Stimulated activated CD4-positive, alpha-beta T cell treated with anti-CD3 and anti-CD28 coated beads, Interleukin-4, amount 100 ng/mL, for 24 hours (primary cell): ENCODE measurements at regions not wholly inside any gene's neighbourhood (a gene's known extent, or its start where the extent isn't known, plus 50 kb on each side); places are given as distances from the start of the nearest gene placed in this dataset.

Experiments
- DNase-seq: peaks from one replicate; pipeline ENCODE4 v3.0.0-alpha.2; 2020

GRCh38 chr5:68766952-68767464, 326.8 kb upstream of the SLC30A5 start:
- DNase-seq = no peak

DNA sequence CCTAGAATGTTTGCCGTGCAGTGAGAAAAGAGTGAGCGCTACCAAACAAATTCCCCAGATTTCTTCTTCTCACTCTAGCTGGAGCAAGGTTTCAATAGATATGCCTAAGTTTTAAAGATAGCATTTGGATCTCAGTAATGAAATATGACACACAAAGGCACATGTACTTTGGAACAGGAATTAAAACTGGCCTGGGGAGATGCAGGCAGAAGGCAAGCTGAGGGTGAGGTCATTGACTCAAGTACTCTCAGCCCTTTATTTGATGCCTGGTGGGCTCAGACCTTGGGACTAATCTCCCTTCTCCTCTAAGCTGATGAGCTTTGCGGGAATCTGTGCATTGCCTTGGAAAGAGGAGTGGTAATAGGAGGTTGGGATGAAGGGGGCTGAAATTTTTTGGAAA, 323.3 kb upstream of the SLC30A5 start:
- no peak for DNase-seq

DNA sequence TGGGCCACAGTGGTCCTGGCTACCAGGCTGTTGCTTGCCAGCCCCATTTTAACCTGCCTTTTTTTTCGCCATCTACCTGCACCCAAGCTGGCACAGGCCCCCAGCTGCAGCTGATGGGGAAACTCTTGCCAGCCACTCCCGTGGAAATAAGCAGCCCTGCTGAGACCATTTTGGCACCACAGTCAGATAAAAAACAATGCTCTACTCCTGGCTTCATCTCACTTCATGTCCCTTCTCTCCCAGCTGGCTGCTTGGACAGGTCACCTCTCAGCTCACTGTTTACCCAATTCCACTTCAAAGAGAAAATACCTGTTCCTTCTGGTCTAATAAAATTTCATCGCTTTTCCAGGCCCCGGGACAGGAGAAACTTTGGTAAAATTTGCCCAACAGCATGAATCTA, 322.6 kb upstream of the SLC30A5 start:
- DNase-seq = no peak

- DNase-seq = no peak
Measured at GRCh38 chr5:68771732-68772131, 322.1 kb upstream of the SLC30A5 start.

GRCh38 chr5:68776381-68776780, 317.4 kb upstream of the SLC30A5 start:
- no peak for DNase-seq

GRCh38 chr5:68777135-68777534, 316.7 kb upstream of the SLC30A5 start:
- DNase-seq = no peak

- DNase-seq = no peak
Measured at GRCh38 chr5:68778484-68778883, 315.3 kb upstream of the SLC30A5 start.

DNA sequence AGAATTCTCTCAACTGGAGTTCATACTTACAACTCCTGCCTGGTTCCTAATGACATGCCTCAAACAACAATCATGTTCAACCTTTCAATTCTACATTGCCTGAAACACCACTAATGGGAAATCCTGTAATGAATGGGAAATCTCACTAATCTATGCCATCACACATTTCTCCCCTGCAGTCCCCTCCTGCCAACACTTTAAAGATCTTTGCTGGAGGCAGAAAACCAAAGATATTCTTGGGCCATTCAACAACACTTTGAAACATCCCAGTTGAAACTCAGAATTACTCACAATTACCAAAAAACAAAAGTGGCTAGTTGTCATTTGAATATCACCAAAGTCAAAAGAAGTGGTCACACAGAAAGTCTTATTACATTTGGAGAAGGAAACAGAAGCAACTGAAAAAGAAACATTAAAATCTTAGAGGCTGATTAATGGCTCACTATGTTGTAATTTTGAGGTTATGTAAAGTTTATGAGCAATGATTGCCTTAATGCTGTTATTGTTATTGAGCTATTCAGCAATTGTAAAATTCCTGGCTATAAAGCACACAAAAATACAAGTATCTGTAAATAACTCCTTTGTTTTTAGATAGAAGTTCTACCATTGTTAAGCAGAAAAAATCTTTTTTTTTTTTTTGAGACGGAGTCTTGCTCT, 313.4 kb upstream of the SLC30A5 start:
- DNase-seq = no peak

DNA sequence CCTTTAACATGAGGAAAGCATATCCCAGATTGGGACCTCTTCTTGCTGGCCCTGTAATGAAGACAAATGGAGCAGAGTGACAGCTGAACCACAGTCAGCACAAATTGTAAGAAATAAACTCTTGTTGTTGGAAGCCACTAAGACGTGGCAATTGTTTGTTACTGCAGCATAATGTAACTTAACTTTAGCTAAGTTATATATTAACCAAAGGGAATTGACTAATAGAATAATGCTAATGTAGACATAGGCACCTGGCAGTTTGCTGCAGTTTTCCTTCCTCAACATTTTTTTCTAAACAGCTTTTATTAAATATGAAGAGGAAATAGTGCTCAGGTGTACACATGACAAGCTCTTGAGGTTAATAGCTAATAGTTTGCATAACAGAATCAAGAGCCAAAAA, 300.7 kb upstream of the SLC30A5 start:
- no peak for DNase-seq

DNA sequence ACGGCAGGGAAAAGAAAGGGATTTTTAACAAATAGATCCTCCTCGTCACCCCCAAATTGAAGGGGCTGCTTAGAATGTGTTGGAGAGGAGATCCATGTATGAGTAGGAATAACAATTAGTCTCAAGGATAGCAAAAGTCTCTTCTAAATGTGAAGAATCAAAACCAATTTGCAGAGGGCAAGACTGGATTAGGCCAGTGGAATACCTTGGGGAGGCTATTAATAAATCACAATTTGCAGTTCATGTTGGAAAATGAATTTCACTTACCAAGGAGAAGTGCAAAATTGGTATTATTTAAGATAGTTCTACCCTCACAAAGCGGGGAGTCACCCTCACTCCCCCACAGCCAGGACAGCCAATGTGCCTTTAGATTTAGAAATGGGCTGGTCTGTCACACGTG, 299.8 kb upstream of the SLC30A5 start:
- no peak for DNase-seq

DNA sequence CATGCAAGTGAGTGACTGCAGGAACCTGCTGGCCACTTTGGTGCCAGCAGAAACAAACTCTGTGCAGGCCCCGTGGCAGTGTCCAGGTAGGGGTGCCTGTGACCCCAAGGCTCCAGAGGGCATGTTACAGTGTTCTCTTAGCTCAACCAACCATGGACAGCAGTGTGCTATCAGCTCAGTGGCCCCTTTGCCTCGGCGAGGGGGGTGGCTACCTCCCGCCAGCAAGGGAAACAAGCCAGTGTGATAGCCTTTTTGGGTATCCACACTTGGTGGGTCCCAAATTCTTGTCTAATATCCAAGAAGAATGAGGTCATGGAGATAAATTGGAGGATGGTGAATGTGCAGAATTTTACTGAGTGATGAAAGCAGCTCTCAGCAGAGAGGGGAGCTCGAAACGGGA, 298.6 kb upstream of the SLC30A5 start:
- DNase-seq = no peak

DNA sequence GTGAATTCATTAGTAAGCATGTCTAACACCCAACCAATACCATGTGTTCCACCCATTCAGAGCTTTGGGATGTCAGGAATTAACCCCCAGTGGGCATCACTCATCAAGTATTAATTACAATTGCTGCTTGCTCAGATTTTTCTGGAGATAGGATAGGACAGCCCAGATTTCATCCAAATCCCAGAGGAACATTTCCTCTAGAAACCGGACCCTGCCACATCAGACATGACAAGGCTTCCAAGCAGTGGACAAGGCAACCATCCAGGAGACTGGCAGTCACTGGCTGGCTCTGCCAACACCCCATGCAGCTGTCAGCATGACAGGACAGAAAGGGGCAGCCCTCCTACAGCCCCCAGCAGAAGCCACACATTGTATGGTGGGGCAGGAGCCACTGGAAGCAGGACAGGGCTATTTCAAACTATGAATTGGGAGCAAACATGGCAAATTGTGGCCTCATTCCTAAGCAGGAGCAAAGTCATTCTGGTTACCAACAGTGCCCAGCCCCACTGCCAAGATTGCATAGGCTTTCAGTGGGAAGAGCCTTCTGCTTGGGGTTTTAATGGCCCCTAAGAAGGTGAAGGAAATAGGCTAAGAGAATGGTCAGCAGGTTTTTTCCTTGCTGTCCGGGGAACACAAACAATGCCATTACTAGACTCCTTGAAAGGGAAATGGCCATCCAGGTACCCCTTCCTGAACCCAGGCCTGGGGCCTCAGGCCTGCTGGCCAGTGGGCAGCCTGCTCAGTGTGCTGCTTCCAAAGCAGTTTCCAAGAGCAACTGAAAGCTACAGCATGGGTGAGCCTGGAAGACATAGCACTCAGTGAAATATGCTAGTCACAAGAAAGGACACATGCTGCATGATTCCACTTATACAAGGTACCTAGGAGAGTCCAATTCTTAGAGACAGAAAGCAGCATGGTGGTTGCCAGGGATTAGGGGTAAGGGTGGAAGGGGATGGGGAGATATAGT, 294.7 kb upstream of the SLC30A5 start:
- no peak for DNase-seq

DNA sequence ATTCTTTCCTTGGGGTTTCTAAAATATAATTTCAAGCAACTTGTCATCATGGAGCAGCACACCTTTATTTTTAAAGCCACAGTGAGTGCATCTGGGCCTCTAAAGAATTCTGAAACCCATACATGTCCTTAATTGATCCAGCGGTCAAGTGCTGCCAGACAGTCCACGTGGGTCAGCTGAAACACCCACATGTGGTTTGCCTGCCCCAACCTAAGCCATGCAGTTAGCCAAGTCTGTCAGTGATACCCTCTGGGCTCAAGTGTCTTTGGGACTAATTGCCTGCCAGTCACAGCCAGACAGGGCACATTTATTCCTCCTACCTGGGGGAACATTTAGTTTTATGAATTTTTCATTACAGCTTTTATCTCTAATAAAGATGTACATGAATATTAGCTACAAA, 291.4 kb upstream of the SLC30A5 start:
- DNase-seq = no peak

DNA sequence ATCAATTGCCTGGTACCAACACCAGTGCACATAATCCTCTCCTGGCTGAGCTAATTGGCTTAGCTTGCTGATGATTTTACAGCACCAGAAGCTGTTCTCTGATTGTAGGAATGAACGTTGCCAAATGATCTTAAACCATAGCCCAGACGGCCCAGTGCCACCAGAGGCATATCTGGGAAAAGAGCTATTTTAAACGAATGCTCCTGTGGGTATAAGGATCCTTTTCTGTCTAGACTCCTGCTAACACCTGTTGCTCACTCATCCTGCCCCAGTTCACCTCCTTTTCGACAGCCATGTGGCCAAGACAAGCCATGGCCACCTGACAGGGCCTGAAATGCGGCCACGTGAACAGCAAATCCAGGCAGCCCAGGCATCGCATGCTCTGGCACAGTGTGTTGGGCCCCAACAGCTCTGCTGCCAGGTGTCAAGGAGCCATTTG, 289.9 kb upstream of the SLC30A5 start:
- no peak for DNase-seq

DNA sequence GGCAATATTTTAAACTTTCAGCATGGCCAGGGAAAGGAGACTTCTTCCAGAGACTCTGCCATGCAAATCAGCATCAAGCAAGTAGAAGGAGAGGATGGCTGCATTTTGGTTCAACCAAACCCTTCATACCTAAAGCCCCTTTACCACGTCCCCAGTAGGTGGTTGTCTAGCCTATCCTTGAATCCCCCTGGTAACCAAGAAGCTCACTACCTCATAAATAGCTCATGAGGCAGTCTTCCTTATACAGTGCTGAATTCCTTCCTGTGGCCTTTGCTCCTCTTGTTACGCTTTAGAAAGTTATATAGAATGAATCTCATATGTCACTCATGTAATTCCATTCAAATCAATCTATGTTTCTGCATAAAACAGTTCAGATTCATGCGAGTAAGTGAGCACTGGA, 289.5 kb upstream of the SLC30A5 start:
- no peak for DNase-seq

GRCh38 chr5:68805444-68805843, 288.4 kb upstream of the SLC30A5 start:
- DNase-seq = no peak

GRCh38 chr5:68817632-68818031, 276.2 kb upstream of the SLC30A5 start:
- no peak for DNase-seq

DNA sequence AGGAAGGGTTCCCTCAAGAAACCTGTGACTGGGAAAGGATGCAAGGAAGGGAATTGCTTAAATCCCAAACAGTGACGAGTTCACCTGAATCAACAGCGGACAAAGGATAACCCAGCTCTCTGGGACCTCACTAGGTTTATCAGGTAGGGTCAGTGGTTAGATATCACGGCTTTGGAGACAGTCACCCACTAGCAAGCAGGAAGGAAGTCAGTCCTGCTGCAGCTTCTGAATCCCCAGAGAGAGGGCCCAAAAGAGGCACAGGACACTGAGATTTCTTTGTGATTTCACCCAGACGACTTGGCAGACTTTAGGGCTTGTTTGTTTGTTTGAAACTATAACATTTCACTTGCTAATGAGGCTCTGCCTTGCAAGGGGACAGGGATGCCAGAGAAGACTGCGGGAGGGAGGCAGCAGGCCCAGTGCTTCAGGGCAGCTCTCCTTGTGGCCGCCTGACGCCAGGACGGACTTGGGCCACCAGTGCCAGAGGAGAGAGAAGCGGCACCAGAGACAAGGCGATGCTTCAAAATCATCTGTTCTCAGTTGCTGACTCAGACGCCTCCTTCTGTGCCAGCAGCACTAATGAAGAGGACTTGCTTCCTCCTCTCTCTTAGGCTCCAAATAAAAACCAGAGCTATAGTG, 275.6 kb upstream of the SLC30A5 start:
- no peak for DNase-seq

GRCh38 chr5:68818870-68819269, 274.9 kb upstream of the SLC30A5 start:
- no peak for DNase-seq

DNA sequence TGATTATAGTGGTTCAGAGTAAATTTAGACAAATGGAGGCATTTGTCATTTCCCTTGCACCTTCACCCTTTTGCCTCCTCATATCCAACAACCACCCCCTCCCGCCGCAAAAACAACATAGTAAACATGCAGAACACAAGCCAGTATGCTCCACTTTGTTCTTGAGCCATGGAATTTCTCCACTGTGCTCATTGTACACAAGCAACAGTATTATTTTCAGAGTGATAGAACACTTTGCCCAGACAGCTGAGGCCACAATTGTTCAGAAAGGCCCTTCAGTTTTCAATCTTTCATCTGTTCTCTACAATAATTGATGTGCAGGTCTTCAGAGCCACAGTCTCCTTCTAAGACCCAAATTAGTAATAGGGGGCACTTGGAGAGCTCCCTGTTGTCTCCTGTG, 272.8 kb upstream of the SLC30A5 start:
- DNase-seq = no peak

DNA sequence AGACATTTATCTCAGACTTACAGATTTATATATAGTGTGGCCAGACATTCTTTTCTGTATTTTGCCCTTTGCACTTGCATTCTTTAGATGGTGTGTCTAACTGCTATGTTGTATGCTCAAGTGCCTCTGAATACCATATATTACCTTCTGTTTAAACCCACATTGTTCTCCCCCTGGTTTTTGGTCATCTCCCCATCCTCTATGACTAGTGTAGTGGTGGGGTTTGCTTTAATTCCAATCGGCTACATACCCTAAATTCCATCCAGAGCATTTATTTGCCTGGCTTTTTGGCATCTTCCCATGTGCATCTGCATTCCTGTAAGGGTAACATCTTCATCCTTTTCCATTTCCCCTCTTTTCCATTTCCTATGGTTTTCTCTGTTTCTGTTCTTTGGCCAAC, 271.0 kb upstream of the SLC30A5 start:
- DNase-seq = no peak

DNA sequence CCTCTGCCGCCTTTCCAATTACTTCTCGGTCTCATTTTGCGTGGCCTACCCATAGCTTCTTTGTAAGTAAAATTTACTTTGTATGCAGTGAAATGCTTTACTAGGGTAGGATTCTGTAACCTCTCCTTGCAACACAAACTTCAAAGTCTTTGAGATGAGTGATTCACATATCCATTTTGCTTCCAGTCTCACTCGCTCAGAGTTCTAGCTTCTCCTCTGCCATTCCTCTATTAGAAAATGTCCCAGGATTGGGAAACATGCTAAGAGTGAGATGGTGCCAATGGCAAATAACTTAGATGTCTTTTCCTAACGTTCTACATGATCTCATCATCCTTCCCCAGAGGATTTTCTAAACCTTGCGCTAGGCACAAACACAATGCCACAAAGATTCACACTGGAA, 270.5 kb upstream of the SLC30A5 start:
- DNase-seq = no peak

DNA sequence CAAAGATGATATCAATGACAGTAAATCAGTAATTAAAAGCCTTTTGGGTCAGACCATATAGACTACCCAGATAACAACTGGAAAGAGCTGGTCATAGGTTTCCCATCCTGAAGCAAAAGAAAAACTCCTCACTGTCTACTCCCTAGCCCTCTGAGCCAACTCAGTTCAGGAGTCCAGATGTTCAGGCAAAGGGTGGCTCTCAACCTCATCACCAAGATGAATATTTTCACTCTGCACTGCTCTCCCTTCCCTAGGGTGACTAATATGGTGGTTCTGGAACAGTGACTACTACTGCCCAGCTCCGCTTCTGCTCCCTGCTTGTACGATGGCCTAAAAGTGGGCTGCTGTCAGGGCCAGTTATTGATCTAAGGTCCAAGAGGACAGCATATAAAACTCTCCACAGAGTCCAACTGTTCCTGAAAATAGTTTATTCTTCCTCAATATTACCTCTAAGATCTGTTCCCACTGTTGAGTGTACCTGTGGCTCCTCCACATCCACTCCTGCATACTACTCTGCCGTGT, 263.4 kb upstream of the SLC30A5 start:
- DNase-seq = no peak
